ENCODE measurements at regions not wholly inside any gene's neighbourhood (a gene's known extent, or its start where the extent isn't known, plus 50 kb on each side); places are given as distances from the start of the nearest gene placed in this dataset.

GRCh38 chr14:89490466-89490865, 73.4 kb upstream of the FOXN3 start:
- TF ChIP-seq CTCF (IDR thresholded peaks at IDR 0.05; ENCODE audit: insufficient read depth, low read depth, low read length) (no peak), EZH2 (IDR thresholded peaks at IDR 0.05; ENCODE audit: insufficient read depth, low read length) (no peak)
